ENCODE measurements at regions not wholly inside any gene's neighbourhood (a gene's known extent, or its start where the extent isn't known, plus 50 kb on each side); places are given as distances from the start of the nearest gene placed in this dataset.

DNA sequence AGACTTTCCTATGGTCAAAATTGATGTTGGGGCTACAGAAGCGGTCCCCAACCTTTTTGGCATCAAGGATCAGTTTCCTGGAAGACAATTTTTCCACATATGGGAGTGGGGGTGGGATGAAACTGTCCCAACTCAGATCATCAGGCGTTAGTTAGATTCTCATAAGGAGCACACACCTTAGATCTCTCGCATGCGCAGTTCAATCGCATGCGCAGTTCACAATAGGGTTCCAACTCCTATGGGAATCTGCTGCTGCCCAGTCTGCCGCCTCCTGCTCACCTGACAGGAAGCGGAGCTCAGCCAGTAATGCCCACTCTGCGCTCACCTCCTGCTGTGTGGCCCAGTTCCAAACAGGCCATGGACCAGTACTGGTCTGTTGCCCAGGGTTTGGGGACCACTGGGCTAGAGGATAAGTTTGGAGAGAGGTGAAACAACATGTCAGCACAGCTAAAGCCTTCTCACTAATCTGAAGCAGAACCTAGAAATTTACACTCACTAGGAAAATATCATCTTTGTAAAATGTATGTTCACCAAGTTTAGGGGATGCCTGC lies 410.8 kb upstream of the ZNF804A start:
- TF ChIP-seq ZBTB7A (IDR thresholded peaks at IDR 0.05; ENCODE audit: low read depth): no peak
- TF ChIP-seq FOXM1 (IDR thresholded peaks at IDR 0.05; ENCODE audit: borderline replicate concordance, low read depth): no peak
- no peak for TF ChIP-seq YY1 (IDR thresholded peaks at IDR 0.05; ENCODE audit: low read depth)
- TF ChIP-seq, protein P1, sequence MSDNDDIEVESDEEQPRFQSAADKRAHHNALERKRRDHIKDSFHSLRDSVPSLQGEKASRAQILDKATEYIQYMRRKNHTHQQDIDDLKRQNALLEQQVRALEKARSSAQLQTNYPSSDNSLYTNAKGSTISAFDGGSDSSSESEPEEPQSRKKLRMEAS (IDR thresholded peaks at IDR 0.05): no peak
- TF ChIP-seq, protein P2, sequence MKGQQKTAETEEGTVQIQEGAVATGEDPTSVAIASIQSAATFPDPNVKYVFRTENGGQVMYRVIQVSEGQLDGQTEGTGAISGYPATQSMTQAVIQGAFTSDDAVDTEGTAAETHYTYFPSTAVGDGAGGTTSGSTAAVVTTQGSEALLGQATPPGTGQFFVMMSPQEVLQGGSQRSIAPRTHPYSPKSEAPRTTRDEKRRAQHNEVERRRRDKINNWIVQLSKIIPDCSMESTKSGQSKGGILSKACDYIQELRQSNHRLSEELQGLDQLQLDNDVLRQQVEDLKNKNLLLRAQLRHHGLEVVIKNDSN (IDR thresholded peaks at IDR 0.05): no peak
- no peak for TF ChIP-seq NFIC (IDR thresholded peaks at IDR 0.05)
- TF ChIP-seq TAF1 (IDR thresholded peaks at IDR 0.05; ENCODE audit: low read depth): no peak
- TF ChIP-seq, protein P3, sequence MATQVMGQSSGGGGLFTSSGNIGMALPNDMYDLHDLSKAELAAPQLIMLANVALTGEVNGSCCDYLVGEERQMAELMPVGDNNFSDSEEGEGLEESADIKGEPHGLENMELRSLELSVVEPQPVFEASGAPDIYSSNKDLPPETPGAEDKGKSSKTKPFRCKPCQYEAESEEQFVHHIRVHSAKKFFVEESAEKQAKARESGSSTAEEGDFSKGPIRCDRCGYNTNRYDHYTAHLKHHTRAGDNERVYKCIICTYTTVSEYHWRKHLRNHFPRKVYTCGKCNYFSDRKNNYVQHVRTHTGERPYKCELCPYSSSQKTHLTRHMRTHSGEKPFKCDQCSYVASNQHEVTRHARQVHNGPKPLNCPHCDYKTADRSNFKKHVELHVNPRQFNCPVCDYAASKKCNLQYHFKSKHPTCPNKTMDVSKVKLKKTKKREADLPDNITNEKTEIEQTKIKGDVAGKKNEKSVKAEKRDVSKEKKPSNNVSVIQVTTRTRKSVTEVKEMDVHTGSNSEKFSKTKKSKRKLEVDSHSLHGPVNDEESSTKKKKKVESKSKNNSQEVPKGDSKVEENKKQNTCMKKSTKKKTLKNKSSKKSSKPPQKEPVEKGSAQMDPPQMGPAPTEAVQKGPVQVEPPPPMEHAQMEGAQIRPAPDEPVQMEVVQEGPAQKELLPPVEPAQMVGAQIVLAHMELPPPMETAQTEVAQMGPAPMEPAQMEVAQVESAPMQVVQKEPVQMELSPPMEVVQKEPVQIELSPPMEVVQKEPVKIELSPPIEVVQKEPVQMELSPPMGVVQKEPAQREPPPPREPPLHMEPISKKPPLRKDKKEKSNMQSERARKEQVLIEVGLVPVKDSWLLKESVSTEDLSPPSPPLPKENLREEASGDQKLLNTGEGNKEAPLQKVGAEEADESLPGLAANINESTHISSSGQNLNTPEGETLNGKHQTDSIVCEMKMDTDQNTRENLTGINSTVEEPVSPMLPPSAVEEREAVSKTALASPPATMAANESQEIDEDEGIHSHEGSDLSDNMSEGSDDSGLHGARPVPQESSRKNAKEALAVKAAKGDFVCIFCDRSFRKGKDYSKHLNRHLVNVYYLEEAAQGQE (IDR thresholded peaks at IDR 0.05; ENCODE audit: low read depth): no peak
- TF ChIP-seq CEBPB (IDR thresholded peaks at IDR 0.05): no peak
- TF ChIP-seq EP300 (IDR thresholded peaks at IDR 0.05; ENCODE audit: borderline replicate concordance): no peak
- no peak for TF ChIP-seq TCF12 (IDR thresholded peaks at IDR 0.05; ENCODE audit: low read depth)
- no peak for TF ChIP-seq TEAD4 (IDR thresholded peaks at IDR 0.05)
- no peak for TF ChIP-seq EGR1 (IDR thresholded peaks at IDR 0.05)

DNA sequence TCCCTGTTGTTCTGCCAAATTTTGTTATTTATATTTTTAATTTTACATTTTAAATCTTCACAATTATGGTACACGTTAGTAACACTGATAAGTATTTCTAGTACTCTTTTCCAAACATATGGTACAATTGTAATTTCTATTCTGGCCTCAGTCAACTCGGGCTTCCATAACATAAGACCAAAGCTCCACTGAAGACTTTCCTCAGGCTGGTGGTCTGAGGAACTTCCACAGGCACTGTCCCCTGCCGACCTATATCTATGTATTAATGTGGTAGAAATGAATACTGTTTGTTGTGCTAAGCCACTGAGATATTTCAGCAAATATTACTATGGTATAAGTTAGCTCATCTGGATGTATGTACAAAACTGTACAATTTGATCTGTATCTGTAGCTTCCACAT lies 407.6 kb upstream of the ZNF804A start:
- TF ChIP-seq ZBTB7A (IDR thresholded peaks at IDR 0.05; ENCODE audit: low read depth) (no peak), EGR1 (IDR thresholded peaks at IDR 0.05) (no peak), NFIC (IDR thresholded peaks at IDR 0.05) (no peak), EP300 (IDR thresholded peaks at IDR 0.05; ENCODE audit: borderline replicate concordance) (no peak), YY1 (IDR thresholded peaks at IDR 0.05; ENCODE audit: low read depth) (no peak), RAD21 (IDR thresholded peaks at IDR 0.05; ENCODE audit: low read depth) (no peak), TAF1 (IDR thresholded peaks at IDR 0.05; ENCODE audit: low read depth) (no peak), CEBPB (IDR thresholded peaks at IDR 0.05) (no peak), CREB1 (IDR thresholded peaks at IDR 0.05; ENCODE audit: low read depth) (no peak), TCF12 (IDR thresholded peaks at IDR 0.05; ENCODE audit: low read depth) (no peak), FOXM1 (IDR thresholded peaks at IDR 0.05; ENCODE audit: borderline replicate concordance, low read depth) (no peak), TEAD4 (IDR thresholded peaks at IDR 0.05) (no peak)
- TF ChIP-seq, protein P2 (IDR thresholded peaks at IDR 0.05): no peak
- TF ChIP-seq, protein P3 (IDR thresholded peaks at IDR 0.05; ENCODE audit: low read depth): no peak
- TF ChIP-seq, protein P1 (IDR thresholded peaks at IDR 0.05): no peak

DNA sequence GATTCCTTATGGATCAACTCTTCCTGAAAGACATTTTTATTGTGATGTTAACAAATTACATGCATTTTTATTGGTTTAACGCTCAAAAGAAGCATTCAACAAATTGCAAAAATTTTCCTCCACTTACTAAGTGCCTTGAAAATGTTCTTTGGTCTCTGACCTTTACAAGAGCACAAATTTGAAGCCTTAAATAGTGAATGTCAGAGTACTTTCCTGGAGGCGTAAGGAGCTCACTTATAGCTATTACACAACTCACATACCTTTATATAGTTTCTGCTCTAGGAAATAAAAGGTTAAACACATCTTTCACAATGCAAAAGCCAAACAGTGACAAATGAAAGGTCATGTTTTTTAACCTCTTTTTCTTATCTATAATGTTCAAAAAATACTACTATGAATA lies 405.7 kb upstream of the ZNF804A start:
- no peak for TF ChIP-seq YY1 (IDR thresholded peaks at IDR 0.05; ENCODE audit: low read depth)
- no peak for TF ChIP-seq TEAD4 (IDR thresholded peaks at IDR 0.05)
- no peak for TF ChIP-seq ZBTB7A (IDR thresholded peaks at IDR 0.05; ENCODE audit: low read depth)
- no peak for TF ChIP-seq RAD21 (IDR thresholded peaks at IDR 0.05; ENCODE audit: low read depth)
- TF ChIP-seq, protein P2 (IDR thresholded peaks at IDR 0.05): no peak
- no peak for TF ChIP-seq FOXM1 (IDR thresholded peaks at IDR 0.05; ENCODE audit: borderline replicate concordance, low read depth)
- no peak for TF ChIP-seq CEBPB (IDR thresholded peaks at IDR 0.05)
- no peak for TF ChIP-seq EP300 (IDR thresholded peaks at IDR 0.05; ENCODE audit: borderline replicate concordance)

DNA sequence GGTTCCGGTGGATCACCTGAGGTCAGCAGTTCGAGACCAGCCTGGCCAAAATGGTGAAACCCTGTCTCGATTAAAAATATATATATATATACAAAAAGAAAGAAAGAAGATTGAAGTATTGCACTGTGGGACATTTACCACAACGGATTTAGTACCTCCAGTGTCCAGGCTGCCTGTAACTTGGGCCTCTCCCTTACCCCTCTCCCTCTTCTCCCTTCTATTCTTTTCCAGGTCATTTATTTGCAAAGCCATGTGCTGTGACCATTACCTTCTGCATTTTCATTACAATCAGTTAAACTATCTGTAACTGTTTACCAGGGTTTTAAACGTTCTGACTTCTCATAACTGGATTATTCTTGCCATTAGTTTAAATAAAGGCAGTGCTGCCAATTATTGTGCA lies 400.9 kb upstream of the ZNF804A start:
- TF ChIP-seq, protein P1 (IDR thresholded peaks at IDR 0.05): no peak
- no peak for TF ChIP-seq YY1 (IDR thresholded peaks at IDR 0.05; ENCODE audit: low read depth)
- TF ChIP-seq TEAD4 (IDR thresholded peaks at IDR 0.05): no peak
- no peak for TF ChIP-seq EP300 (IDR thresholded peaks at IDR 0.05; ENCODE audit: borderline replicate concordance)
- TF ChIP-seq ZBTB7A (IDR thresholded peaks at IDR 0.05; ENCODE audit: low read depth): no peak
- TF ChIP-seq CEBPB (IDR thresholded peaks at IDR 0.05): no peak

DNA sequence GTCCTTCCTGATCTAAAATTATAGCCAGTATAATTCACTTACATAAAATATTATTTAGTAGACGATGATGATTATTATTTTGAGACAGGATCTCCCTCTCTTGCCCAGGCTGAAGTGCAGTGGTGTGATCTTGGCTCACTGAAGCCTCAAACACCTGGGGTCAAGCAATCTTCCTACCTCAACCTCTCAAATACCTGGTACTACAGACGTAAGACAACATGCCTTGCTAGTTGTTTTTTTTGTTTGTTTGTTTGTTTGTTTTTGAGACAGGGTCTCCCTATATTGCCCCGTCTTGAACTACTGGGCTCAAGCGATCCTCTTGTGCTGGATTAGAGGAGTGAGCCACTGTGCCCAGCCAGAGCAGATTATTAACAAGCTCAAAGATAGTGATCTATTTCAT lies 399.1 kb upstream of the ZNF804A start:
- no peak for TF ChIP-seq YY1 (IDR thresholded peaks at IDR 0.05; ENCODE audit: low read depth)
- no peak for TF ChIP-seq TAF1 (IDR thresholded peaks at IDR 0.05; ENCODE audit: low read depth)

DNA sequence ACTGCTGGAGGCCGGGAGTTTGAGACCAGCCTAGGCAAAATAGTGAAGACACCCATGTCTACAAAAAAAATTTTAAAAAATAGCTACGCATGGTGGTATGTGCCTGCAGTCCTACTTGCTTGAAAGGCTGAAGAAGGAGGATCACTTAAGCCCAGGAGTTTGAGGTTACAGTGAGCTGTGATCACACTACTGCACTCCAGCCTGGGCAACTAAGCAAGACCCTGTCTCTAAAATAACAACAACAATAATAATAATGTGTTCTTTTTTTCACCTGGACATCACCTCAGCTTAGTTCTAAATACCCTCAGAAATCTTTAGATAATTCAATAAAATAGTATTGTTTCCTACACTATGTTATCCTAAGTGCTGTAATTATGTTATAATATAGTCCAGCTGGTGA lies 397.1 kb upstream of the ZNF804A start:
- TF ChIP-seq YY1 (IDR thresholded peaks at IDR 0.05; ENCODE audit: low read depth) (no peak), EP300 (IDR thresholded peaks at IDR 0.05; ENCODE audit: borderline replicate concordance) (no peak), CEBPB (IDR thresholded peaks at IDR 0.05) (no peak), CREB1 (IDR thresholded peaks at IDR 0.05; ENCODE audit: low read depth) (no peak), TCF12 (IDR thresholded peaks at IDR 0.05; ENCODE audit: low read depth) (no peak), FOXM1 (IDR thresholded peaks at IDR 0.05; ENCODE audit: borderline replicate concordance, low read depth) (no peak), NFIC (IDR thresholded peaks at IDR 0.05) (no peak), RAD21 (IDR thresholded peaks at IDR 0.05; ENCODE audit: low read depth) (no peak), TAF1 (IDR thresholded peaks at IDR 0.05; ENCODE audit: low read depth) (no peak), TEAD4 (IDR thresholded peaks at IDR 0.05) (no peak), ZBTB7A (IDR thresholded peaks at IDR 0.05; ENCODE audit: low read depth) (no peak), EGR1 (IDR thresholded peaks at IDR 0.05) (no peak)
- TF ChIP-seq, protein P1 (IDR thresholded peaks at IDR 0.05): no peak
- TF ChIP-seq, protein P3 (IDR thresholded peaks at IDR 0.05; ENCODE audit: low read depth): no peak
- TF ChIP-seq, protein P2 (IDR thresholded peaks at IDR 0.05): no peak
